LNCaP clone FGC (cell line): ENCODE measurements at regions not wholly inside any gene's neighbourhood (a gene's known extent, or its start where the extent isn't known, plus 50 kb on each side); places are given as distances from the start of the nearest gene placed in this dataset.

ENCODE experiments used
- DNase-seq: peaks from one replicate; pipeline ENCODE4 v3.0.0-alpha.2; 2011; ENCODE audit warnings: low read depth
- H3K4me3 ChIP-seq: 2 replicates; pipeline ENCODE4 v1.5.1; 2011; ENCODE audit warnings: mild to moderate bottlenecking, low read depth, low read length, control low read depth
- CTCF ChIP-seq: IDR thresholded peaks from 2 replicates; pipeline ENCODE4 v1.5.1; 2012; ENCODE audit warnings: mild to moderate bottlenecking; ENCODE audit not compliant: control insufficient read depth, insufficient read depth; ENCODE audit errors: extremely low read depth

GRCh38 chr6:170203212-170203611, 87.7 kb downstream of the DLL1 start:
- no peak overlapping the region for H3K4me3 ChIP-seq
- DNase-seq = no peak
- TF ChIP-seq CTCF = no peak

GRCh38 chr6:170202416-170203135, 88.3 kb downstream of the DLL1 start:
- no peak for DNase-seq
- TF ChIP-seq CTCF = no peak
- no peak overlapping the region for H3K4me3 ChIP-seq

GRCh38 chr6:170201361-170201760, 89.5 kb downstream of the DLL1 start:
- no peak for DNase-seq
- no peak overlapping the region for H3K4me3 ChIP-seq
- TF ChIP-seq CTCF = no peak

GRCh38 chr6:170200458-170200891, 90.4 kb downstream of the DLL1 start:
- no peak for TF ChIP-seq CTCF
- no peak for DNase-seq
- no peak overlapping the region for H3K4me3 ChIP-seq

GRCh38 chr6:170199716-170200115, 91.2 kb downstream of the DLL1 start:
- no peak for TF ChIP-seq CTCF
- no peak overlapping the region for H3K4me3 ChIP-seq
- DNase-seq = no peak

- H3K4me3 ChIP-seq = no peak overlapping the region
- no peak for DNase-seq
- no peak for TF ChIP-seq CTCF
Measured at GRCh38 chr6:170198298-170198697, 92.6 kb downstream of the DLL1 start.

GRCh38 chr6:170193326-170193821, 97.5 kb downstream of the DLL1 start:
- no peak for TF ChIP-seq CTCF
- no peak for DNase-seq
- no peak overlapping the region for H3K4me3 ChIP-seq
